Heart right ventricle (tissue), 16 donors: ENCODE measurements at regions not wholly inside any gene's neighbourhood (a gene's known extent, or its start where the extent isn't known, plus 50 kb on each side); places are given as distances from the start of the nearest gene placed in this dataset.

Experiments
- ATAC-seq, 8 donors: fragments of 200-7000 bp; cut with Tn5 transposase; one replicate each; pipeline ENCODE4 v1.9.1; 2020; ENCODE audit warnings: mild to moderate bottlenecking in 8 of 8, moderate library complexity in 8 of 8, moderate number of reproducible peaks in 1 of 8
- DNase-seq, 2 donors: peaks; one replicate each; pipeline ENCODE4 v3.0.0-alpha.2; 2020
- H3K27ac ChIP-seq, 10 donors: fragments of 200-600 bp; sonication (generic) in 2 of 10; one replicate each; pipeline versions ENCODE4 v1.5.0 to v1.8.0; 2020 to 2022; ENCODE audit warnings: mild to moderate bottlenecking in 3 of 10
- H3K27me3 ChIP-seq, 7 donors: fragments of 200-600 bp; one replicate each; pipeline ENCODE4 v1.8.0; 2021 to 2022; ENCODE audit warnings: mild to moderate bottlenecking in 2 of 7
- H3K36me3 ChIP-seq, 9 donors: fragments of 200-600 bp; sonication (generic) in 1 of 9; one replicate each; pipeline versions ENCODE4 v1.5.0 to v1.8.0; 2020 to 2022; ENCODE audit warnings: mild to moderate bottlenecking in 2 of 9
- H3K4me1 ChIP-seq, 9 donors: fragments of 200-600 bp; sonication (generic) in 1 of 9; one replicate each; pipeline versions ENCODE4 v1.5.0 to v1.8.0; 2020 to 2022; ENCODE audit warnings: mild to moderate bottlenecking in 4 of 9
- H3K4me3 ChIP-seq, 10 donors: fragments of 200-600 bp; sonication (generic) in 2 of 10; one replicate each; pipeline versions ENCODE4 v1.5.0 to v1.8.0; 2020 to 2022; ENCODE audit warnings: mild to moderate bottlenecking in 7 of 10, moderate library complexity in 2 of 10
- H3K9me3 ChIP-seq, 11 donors: fragments of 200-600 bp in 10 of 11; sonication (generic) in 2 of 11; one replicate each; pipeline versions ENCODE4 v1.5.0 to v1.8.0; 2013 to 2022; ENCODE audit warnings: mild to moderate bottlenecking in 2 of 11, control low read depth in 1 of 11, moderate library complexity in 1 of 11
- WGBS, 2 donors: extraction: QIAGEN DNeasy Blood & Tissue Kit; methylation state at CpG; one replicate each; pipeline ENCODE4 v1.1.7; 2013; ENCODE audit warnings: inconsistent platforms in 1 of 2; 5-methylcytosine and 5-hydroxymethylcytosine counted together
- intact Hi-C, 10 donors: fragments of 100-400 bp; cut with DNase I; formaldehyde crosslinking; loops; one replicate each; pipeline versions ENCODE4 v1.11.1 to v1.14.2; 2022
- TF ChIP-seq, protein P1 (sequence below), 9 donors: fragments of 200-600 bp; sonication (generic) in 2 of 9; IDR thresholded peaks; one replicate each; pipeline versions ENCODE4 v1.5.0 to v1.8.0; 2021 to 2022; ENCODE audit warnings: antibody characterized with exemption in 9 of 9, mild to moderate bottlenecking in 5 of 9, moderate library complexity in 1 of 9
- donor health status: Arrhythmogenic right ventricular cardiomyopathy.
- donor health status: ischemic (EF 13 %, LVEDD 7.1; RV severe dilation, severe dysfunction).
- donor health status: healthy with polysubstance abuse.
- donor health status: DM: no; HTN: yes; CAD: no.
- donor health status: DM: no; HTN: no; CAD: no.
- donor health status: ischemic (EF 25% LVEDD 6.9; RV normal size, moderate dysfunction).
- donor health status: ischemic (EF 25% LVEDD 5.7; RV mildly dilated, moderate dysfunction).
- donor health status: healthy.
- donor health status: DM: yes; HTN: yes; CAD: no.
- donor health status: Ischemic cardiomyopathy.
- donor health status: ischemic (EF 35%, LVEDD 5.7; RV mildly dilated, moderate dysfunction).
- donor health status: nonischemic (EF 11% LVEDD 7.7; RV severe dilation, severe dysfunction).
- donor health status: DM: yes; HTN: yes; CAD: no.
- donor health status: PGD.
- donor health status: ischemic (EF 29% LVEDD 5.4; RV normal size, mild dysfunction).
- donor health status: nonischemic (EF 23%, LVEDD 6.1; RV moderate dilation, normal function).

DNA sequence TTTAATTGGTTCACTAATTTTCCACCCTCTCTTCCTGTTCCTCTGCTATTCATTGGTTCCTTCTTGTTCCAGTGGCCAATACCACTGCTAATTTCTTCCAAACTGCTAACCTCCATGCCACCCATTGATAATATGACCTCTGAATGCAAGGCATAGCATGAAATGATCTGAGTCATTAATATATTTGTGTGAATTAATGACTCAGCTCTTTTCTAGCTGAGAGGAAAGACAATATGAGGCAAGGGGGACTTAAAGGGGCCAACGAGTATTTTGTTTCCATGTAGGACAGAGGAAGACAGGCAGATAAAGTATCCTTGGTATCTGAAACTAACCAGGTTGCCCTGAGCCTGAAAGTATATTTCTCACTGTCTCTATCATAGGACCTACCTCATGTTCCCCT, 154.3 kb upstream of the BRINP1 start:
- TF ChIP-seq, protein P1, sequence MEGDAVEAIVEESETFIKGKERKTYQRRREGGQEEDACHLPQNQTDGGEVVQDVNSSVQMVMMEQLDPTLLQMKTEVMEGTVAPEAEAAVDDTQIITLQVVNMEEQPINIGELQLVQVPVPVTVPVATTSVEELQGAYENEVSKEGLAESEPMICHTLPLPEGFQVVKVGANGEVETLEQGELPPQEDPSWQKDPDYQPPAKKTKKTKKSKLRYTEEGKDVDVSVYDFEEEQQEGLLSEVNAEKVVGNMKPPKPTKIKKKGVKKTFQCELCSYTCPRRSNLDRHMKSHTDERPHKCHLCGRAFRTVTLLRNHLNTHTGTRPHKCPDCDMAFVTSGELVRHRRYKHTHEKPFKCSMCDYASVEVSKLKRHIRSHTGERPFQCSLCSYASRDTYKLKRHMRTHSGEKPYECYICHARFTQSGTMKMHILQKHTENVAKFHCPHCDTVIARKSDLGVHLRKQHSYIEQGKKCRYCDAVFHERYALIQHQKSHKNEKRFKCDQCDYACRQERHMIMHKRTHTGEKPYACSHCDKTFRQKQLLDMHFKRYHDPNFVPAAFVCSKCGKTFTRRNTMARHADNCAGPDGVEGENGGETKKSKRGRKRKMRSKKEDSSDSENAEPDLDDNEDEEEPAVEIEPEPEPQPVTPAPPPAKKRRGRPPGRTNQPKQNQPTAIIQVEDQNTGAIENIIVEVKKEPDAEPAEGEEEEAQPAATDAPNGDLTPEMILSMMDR (IDR thresholded peaks at IDR 0.05): no peak
- peaks cover 0 to 12% (median 0%) of the 10 kb centered on the region in 9 donors for H3K4me1 ChIP-seq
- H3K9me3 ChIP-seq: peaks cover 0 to 7% (median 0%) of the 10 kb centered on the region in 11 donors
- H3K27me3 ChIP-seq: no peaks in the 10 kb centered on the region
- no peak for DNase-seq
- intact Hi-C loops: no loop called here
- ATAC-seq: no peak
- H3K36me3 ChIP-seq: no peaks in the 10 kb centered on the region
- H3K27ac ChIP-seq: no peak overlapping the region
- 48 to 60% methylated on average over 1 of the region's 1 CpG for WGBS, 2 donors
- H3K4me3 ChIP-seq: no peak overlapping the region

DNA sequence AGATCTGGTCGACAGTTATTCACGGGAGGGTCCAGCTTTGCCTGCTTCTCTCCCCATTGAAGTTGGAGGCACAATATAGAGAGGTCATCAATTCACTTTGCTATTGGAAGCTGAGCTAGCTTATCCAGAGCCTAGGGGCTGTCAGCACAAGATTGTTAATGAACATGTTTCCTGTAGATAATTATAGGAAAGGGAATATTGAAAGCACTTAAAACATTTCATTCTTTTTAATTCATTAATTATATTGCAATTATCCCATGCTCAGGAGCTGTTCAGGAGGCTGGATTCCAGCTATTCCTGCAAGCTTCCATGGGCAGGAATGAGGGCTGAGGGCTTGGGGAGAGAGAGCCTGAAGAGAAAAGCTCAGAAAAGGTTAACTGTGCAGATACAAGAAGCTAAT, 153.1 kb upstream of the BRINP1 start:
- Histone ChIP-seq H3K4me3 (no peak overlapping the region), H3K27ac (no peak overlapping the region), H3K27me3 (no peaks in the 10 kb centered on the region), H3K4me1 (peaks cover 0 to 12% (median 0%) of the 10 kb centered on the region in 9 donors), H3K9me3 (peaks cover 0 to 7% (median 0%) of the 10 kb centered on the region in 11 donors), H3K36me3 (no peaks in the 10 kb centered on the region)
- 51 to 53% methylated on average over 2 of the region's 2 CpGs for WGBS, 2 donors
- TF ChIP-seq, protein P1 (IDR thresholded peaks at IDR 0.05): no peak
- intact Hi-C loops: no loop called here
- ATAC-seq (no peak), DNase-seq (no peak)

DNA sequence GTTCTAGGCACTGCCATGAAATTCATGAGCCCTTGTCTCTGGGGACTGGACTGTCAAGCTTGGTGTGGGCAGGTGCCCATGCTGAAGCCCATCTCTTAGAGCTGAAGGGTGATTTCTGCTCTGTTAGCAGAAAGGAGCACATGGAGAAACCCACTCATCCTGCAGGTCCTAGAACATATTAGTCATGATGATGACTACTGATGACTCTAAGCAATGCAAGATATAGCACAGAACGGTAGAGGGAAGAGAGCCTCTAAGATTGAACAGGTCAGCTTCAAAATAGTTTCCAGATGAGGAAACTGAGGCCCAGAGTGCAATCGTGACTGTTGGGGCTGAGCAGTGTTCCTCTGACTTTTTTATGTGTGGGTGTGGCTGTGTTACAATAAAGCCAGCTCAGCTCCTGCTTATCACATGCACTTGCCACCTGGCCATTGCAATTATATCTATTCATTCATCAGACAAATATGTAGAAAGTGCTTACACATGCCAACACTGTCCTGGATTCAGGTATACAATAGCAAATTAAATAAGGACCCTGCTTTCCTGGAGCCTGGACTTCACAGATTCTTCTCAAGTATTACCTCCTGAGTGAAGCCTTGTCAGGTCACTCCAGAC, 140.2 kb upstream of the BRINP1 start:
- no peaks in the 10 kb centered on the region for H3K36me3 ChIP-seq
- WGBS, 2 donors: 60 to 70% methylated on average over 2 of the region's 2 CpGs
- intact Hi-C loops: no loop called here
- TF ChIP-seq, protein P1 (IDR thresholded peaks at IDR 0.05): no peak
- H3K9me3 ChIP-seq: no peaks in the 10 kb centered on the region
- no peaks in the 10 kb centered on the region for H3K27me3 ChIP-seq
- no peak for ATAC-seq
- H3K27ac ChIP-seq: no peak overlapping the region
- DNase-seq: no peak
- no peaks in the 10 kb centered on the region for H3K4me1 ChIP-seq
- H3K4me3 ChIP-seq: no peak overlapping the region

DNA sequence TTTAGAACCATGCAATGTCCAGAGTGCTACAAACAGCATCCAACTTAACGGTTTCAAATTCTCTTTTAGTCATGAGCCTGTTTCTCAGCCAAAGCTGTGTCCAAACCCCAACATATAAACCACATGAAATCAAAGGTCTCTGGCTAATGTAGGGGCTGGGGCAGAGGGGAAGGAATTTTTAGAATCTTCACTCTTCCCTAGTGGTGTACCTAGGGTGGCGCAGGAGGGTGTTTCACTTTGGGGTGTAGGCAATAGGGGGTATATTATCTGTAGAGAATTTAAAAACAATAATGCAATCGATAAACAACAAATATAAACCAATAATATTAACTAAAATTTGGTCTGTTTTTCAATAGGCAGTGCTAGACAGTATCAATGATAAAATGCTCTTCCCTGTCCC, 132.1 kb upstream of the BRINP1 start:
- H3K4me1 ChIP-seq: no peaks in the 10 kb centered on the region
- ATAC-seq (no peak), DNase-seq (no peak)
- H3K4me3 ChIP-seq: no peak overlapping the region
- TF ChIP-seq, protein P1 (IDR thresholded peaks at IDR 0.05): no peak
- WGBS, 2 donors: 77 to 85% methylated on average over 3 of the region's 3 CpGs
- no peaks in the 10 kb centered on the region for H3K27me3 ChIP-seq
- intact Hi-C loops: no loop called here
- H3K9me3 ChIP-seq: no peaks in the 10 kb centered on the region
- no peaks in the 10 kb centered on the region for H3K36me3 ChIP-seq
- no peak overlapping the region for H3K27ac ChIP-seq
